HG02970 (cell line): ENCODE measurements at regions not wholly inside any gene's neighbourhood (a gene's known extent, or its start where the extent isn't known, plus 50 kb on each side); places are given as distances from the start of the nearest gene placed in this dataset.
"Not testable (repeated sequence)": the region's sequence is repeated elsewhere in the genome, so short reads cannot be mapped to it uniquely, and the experiment has no call there.

Source experiments
- ATAC-seq: cut with Tn5 transposase; IDR thresholded peaks from one replicate; pipeline ENCODE4 v1.9.1; 2021; ENCODE audit warnings: mild to moderate bottlenecking, moderate library complexity, moderate number of reproducible peaks; ENCODE audit not compliant: unreplicated experiment, low FRiP score

- no peak for ATAC-seq
These were observed 1082.9 kb downstream of the UQCRFS1 start for GRCh38 chr19:28130066-28130511.

GRCh38 chr19:28128341-28128740, 1084.6 kb downstream of the UQCRFS1 start:
- ATAC-seq: no peak

- ATAC-seq: no peak
These were observed 1086.6 kb downstream of the UQCRFS1 start for GRCh38 chr19:28126135-28126898.

GRCh38 chr19:28122734-28123133, 1090.2 kb downstream of the UQCRFS1 start:
- ATAC-seq: no peak

GRCh38 chr19:28118235-28118634, 1094.7 kb downstream of the UQCRFS1 start:
- no peak for ATAC-seq

- ATAC-seq: no peak
These were observed 1095.8 kb downstream of the UQCRFS1 start for GRCh38 chr19:28117143-28117542.

- ATAC-seq: not testable (repeated sequence)
These were observed 1096.6 kb downstream of the UQCRFS1 start for GRCh38 chr19:28116379-28116778.

GRCh38 chr19:28103921-28104320, 1109.0 kb downstream of the UQCRFS1 start:
- ATAC-seq: no peak

- not testable (repeated sequence) for ATAC-seq
These were observed 1128.2 kb downstream of the UQCRFS1 start for GRCh38 chr19:28084659-28085157.

- ATAC-seq: no peak
These were observed 1136.3 kb downstream of the UQCRFS1 start for GRCh38 chr19:28076628-28077027.

GRCh38 chr19:28075229-28075628, 1137.7 kb downstream of the UQCRFS1 start:
- no peak for ATAC-seq

GRCh38 chr19:28074773-28075172, 1138.2 kb downstream of the UQCRFS1 start:
- no peak for ATAC-seq

- no peak for ATAC-seq
These were observed 1145.1 kb downstream of the UQCRFS1 start for GRCh38 chr19:28067882-28068281.

GRCh38 chr19:28066988-28067387, 1146.0 kb downstream of the UQCRFS1 start:
- ATAC-seq: no peak

GRCh38 chr19:28066161-28066560, 1146.8 kb downstream of the UQCRFS1 start:
- ATAC-seq: no peak

GRCh38 chr19:28065026-28065425, 1147.9 kb downstream of the UQCRFS1 start:
- no peak for ATAC-seq

GRCh38 chr19:28063702-28064101, 1149.2 kb downstream of the UQCRFS1 start:
- ATAC-seq: no peak

- ATAC-seq: no peak
These were observed 1151.8 kb downstream of the UQCRFS1 start for GRCh38 chr19:28061111-28061510.

- not testable (repeated sequence) for ATAC-seq
These were observed 1155.9 kb downstream of the UQCRFS1 start for GRCh38 chr19:28057026-28057425.

GRCh38 chr19:28051047-28051446, 1161.9 kb downstream of the UQCRFS1 start:
- ATAC-seq: no peak

- no peak for ATAC-seq
These were observed 1163.1 kb downstream of the UQCRFS1 start for GRCh38 chr19:28049875-28050274.

GRCh38 chr19:28046932-28047331, 1166.0 kb downstream of the UQCRFS1 start:
- no peak for ATAC-seq
